Femur (tissue), 1 donor: ENCODE measurements at regions not wholly inside any gene's neighbourhood (a gene's known extent, or its start where the extent isn't known, plus 50 kb on each side); places are given as distances from the start of the nearest gene placed in this dataset.

ENCODE experiments used
- DNase-seq: peaks from one replicate; pipeline ENCODE4 v3.0.0-alpha.2; 2017

DNA sequence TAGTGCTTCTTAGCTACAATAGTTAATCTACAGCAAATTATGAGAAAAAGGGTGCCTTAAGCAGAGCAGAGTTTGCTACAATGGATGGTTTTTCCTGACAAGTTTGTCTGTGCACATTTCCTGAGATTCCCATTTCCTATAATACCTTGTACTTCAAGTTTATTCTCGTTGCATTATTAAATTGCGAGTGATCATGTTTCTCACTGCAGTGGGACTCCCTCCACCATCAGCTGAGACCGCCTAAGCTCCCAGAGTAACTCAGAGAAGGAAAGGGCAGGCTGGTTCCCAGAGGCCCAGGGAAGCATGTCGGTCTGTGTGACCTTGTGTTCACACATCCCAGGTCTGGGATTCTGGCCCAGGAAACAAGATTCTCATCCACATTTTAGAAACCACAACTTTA is 162.1 kb downstream of the ARL4C start:
- no peak for DNase-seq

DNA sequence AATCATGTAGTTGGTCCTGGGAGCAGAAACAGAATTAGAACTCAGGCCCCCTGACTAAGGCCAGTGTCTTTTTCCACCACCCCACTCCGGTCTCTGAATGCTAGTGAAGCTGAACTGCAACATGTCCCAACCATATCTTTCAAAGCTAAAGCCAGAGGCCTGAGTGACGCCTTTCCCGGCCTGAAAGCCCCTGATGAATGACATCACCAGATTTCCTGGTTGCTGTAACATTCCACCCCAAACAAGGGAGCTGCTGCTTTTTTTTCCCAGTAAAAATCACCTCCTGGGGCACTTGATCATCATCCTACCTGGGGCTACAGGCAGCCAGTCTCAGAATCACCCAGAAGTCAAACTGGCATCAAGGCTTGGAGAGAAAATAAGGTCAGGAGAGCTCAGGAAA is 162.7 kb downstream of the ARL4C start:
- DNase-seq: peak; percentile 52

DNA sequence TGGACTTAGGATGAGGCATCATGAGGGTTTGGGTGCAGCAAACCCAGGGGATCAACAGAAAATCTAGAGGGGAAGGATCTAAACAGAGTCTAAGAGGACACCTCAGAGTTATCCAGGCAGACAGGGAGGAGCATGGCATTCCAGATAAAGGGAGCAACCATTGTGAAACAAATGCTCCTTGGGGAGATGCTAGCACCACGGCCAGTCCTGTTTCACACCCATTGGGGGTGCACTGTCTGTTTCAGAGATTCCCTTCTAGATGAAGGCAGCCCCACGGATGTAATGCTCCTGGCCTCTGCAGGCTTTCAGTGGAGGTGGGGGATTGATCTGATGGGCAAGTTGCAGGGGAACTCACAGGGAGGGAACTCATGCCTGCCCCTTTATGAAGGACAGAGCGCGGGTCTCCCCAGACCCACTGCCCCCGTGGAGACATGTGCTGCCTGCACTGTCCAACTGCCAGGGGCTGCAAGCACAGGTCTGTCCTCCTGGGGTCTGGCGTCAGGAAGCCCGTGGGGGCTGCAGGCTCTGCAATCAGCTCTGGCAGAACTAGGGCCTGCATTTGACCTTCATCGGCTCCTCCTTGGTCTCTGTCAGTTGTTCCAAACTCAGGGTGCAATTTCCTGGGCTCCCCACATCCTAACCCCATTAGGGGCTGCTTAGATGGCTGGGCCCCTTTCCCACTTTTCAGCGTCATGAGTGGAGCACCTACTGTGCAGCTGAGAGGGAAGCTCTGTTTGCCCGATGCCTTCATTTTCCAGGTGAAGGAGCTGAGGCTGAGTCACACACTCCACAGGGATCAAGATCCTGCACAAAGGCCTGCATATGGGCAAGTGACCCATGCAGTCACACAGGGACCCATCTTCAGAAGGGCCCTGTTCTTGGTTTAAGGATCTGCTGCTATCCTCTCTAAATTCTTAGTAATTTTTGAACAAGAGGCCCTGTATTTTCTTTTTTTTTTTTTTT is 163.4 kb downstream of the ARL4C start:
- DNase-seq: no peak

DNA sequence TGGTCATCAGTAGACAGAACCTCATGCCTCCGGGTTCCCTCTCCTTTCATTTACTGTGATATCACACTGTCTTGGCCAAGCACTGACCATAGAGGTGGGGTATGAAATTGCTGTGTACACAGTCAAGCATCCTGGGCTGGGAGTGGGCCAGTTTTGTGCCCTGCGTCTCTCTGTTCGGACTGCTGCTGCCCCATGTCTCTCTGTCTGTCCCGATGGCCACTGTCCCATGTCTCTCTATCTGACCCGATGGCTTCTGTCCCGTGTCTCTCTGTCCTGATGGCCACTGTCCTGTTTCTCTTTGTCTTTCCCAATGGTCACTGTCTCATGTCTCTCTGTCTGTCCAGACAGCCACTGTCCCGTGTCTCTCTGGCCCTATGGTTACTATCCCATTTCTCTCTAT is 164.9 kb downstream of the ARL4C start:
- no peak for DNase-seq

DNA sequence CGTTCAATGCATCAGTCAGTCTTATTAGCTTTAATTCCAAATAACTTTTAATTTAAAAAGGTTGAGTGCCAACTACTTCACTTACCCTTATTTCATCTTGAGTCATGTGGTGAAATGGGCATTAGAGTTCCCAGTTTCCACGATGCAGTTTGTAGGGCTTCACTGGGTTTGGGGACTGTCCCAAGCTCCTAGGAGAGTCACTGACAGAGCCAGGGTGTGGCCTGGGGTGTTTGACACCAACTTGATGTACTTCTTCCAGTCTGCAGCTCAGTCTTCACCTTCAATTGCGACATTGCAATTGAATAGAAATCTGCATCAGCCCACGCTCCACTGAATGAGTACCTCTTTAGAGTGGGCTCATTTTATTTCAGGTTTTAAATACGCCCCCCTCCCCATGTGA is 165.3 kb downstream of the ARL4C start:
- no peak for DNase-seq

DNA sequence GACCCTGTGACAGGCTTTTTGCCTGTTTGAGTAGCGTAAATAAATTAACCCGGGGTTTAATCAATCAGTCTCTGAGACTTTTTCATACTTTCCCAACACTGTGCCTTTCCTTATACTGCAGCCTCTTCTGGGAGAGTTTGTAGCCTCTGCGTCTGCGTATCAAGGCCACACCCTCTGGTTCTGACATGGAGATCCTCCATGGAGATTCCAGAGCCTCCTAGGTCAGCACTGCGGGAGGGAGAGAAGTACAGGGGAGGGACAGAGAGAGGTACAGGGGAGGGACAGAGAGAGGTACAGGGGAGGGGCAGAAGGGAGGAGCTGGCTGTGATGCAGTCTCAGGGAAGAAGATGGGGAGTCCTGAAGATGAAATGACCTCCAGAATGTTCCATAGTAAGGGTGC is 166.0 kb downstream of the ARL4C start:
- no peak for DNase-seq

DNA sequence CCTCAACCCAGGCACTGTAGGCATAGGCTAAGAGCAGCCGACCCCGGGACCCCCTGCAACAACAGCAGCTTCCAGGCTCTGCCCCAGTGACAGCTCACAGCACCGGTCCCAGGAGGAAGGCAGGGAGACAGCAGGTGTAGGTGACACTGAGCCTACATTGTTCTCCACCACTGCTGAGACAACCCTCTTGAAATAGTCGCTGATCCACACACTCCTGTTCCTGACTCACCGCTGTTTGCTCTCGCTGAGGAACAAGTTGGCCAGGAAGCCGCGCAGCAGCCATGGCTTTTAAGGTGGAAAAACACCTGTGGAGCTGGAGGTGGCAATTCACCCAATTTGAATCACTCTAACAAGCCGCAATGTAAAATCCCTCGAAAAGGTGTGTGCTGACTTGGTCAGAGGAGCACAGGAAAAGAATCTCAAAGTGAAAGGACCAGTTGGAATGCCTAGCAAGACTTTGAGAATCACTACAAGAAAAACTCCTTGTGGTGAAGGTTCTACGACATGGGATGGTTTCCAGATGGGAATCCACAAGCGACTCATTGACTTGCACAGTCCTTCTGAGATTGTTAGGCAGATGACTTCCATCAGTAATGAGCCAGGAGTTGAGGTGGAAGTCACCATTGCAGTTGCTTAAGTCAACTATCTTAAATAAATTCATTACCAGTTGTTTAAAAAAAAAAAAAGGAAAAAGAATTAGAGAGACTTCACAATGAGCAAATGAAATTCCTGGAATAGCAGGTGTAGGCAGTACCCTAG is 167.5 kb downstream of the ARL4C start:
- no peak for DNase-seq

DNA sequence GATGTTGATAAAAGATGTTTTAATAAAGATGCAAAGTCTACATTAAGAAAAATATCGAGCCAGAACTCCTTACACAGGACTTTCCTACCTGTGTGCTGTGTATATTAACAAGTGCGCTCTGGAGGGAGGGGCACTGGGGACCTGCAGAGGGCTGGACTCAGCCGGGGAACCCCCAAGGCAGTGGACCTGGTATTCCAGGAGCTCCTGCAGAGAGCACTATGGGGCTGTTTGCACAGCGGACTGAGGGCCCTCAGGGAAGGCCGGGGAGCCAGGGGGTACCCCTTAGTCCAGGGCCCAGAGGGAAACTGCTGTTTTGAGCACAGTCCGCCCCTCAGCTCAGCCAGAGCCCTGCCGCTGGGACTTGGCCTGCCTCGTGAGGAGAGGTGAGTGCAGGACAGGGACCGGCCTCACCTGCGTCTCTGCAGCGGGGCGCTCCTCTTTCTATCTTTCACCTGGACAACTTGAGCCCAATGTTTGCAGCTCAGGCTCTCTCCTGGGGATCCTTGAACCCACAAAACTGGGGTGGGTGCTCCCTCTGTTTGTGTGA is 168.4 kb downstream of the ARL4C start:
- DNase-seq: no peak

DNA sequence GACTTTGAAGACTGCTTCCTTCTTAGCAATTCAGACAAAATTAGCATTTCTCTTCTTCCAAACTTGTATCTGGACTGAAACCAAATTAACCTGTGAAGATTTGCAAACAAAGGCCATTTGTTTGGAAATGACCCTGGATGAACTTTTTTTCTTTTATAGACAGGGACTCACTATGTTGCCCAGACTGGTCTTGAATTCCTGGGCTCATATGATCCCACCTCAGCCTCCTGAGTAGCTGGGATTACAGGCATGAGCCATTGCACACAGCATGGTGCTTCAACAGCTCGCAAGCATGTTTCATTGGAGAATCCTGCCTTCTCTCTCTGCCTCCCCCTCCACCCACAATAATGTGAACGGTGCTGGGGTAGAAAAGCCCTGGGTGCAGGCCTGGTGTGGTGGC is 170.2 kb downstream of the ARL4C start:
- DNase-seq: no peak

DNA sequence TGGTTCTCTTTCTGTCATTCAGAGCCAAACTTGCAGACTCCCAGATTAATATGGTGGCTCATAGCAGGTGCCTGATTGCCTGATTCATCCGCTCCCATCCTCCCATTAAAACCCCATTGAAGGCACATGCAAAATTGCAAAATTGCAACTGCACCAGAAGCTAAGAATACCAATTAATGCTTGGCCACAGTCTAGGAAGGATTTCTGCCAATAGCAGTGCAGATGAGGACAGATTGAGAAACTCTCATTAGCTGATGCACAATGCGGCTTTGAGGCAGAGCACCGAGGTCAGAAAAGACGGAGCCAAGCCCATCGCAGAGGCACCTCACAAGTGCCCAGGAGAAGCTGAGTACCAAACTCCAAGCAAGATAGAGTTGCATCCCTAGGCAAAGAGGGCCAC is 172.8 kb downstream of the ARL4C start:
- DNase-seq: no peak

DNA sequence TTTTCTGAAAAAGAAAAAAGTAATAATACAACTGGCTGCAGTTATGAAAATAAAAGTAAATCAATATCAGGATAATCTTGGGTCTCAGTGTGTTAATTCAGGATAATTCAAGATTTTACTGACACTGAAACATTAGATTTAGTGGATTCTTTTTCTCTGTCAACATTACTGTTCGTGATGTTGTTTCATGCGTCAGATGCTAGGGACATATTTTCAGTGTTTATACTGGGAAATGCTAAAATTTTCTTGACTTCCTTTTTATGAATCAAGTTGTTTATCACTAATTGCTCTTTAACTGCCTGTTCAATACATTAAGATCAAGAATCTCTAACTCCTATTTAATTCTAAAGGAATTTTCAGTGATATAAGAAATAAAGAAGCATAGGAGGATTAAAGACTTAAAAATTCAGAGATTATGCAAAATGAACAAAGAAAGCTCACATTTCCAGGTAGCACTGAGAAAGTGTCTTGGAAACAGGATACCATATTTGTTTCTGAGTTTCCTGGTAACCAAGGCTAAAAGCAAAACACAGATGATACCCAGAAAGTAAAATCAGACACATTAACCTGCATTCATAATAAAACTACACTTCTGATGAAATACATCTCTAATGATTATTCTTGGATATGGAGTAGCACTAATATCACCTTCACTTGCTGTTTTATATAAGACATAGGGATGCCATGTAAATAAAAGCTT is 174.0 kb downstream of the ARL4C start:
- no peak for DNase-seq

DNA sequence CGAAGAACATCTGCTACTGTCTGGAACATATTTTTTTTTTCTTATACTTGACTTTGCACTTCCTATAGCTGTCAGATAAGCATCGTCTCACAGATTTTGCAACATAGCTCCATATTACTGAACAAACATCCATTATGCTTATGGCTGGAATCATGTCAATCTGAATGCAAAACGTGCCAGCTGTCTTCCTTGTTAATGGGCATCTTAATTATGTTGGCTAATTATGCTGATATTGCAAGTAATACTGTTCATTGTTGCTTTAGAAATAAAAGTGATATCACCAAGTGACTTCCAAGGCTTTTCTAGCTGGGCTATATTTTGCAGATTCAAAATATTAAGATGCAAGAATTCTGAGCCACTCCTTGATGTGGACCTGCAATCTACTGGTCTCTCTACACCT is 176.8 kb downstream of the ARL4C start:
- DNase-seq: no peak

DNA sequence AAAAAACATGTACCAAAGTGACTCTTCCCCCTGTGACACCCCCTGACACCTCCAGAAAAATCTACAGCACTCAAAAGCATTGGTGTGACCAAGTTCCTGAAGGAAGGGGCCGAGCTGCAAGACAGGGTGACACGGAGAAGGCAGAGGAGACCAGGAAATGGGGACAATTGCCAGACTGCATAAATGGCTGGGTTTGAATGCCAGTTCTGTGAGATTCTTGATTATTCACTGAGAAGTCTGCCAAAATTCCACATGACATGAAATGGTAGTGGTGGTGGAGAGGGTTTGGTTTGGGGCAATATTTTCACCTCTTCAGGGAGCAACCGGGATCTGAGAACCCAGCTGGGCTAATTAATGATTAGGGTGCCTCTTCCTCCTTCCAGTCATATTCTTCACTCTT is 178.5 kb downstream of the ARL4C start:
- DNase-seq: no peak

DNA sequence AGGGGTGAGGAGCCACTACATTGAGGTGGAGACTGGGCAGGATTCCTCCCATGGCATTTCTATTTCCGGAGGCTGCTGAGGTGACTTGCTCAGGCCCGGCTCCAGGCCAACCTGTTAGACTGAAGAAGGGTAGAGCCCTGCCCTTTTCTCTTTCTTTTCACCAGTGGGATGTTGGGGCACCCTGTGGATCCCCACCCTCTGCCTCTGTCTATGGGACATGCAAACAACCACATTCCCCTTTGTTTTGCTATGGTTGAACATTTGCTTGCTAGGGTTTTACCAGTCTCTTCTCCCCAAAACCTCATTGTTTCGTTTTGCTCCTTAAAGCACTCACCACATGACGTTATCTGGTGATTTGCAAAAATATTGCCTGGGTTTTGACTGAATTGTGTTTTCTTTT is 183.3 kb downstream of the ARL4C start:
- DNase-seq: no peak

DNA sequence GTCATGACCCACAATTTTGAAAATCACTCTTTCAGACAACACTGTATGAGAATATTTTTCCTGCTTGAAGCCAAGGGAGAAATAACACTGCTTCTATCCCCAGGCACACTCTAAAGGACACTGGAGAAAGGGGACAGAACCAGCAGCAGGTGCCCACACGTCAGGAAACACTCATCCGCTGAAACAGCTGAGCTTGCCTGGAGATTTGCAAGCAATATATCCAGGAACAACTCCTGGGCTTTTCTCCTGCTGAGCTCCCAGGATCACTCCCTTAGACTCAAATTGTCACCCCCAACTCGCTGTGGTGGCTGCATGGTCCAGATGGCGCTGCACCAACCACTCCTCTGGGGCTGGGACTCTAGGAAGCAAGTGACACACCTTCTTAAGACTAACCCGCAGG is 186.7 kb downstream of the ARL4C start:
- DNase-seq: no peak

DNA sequence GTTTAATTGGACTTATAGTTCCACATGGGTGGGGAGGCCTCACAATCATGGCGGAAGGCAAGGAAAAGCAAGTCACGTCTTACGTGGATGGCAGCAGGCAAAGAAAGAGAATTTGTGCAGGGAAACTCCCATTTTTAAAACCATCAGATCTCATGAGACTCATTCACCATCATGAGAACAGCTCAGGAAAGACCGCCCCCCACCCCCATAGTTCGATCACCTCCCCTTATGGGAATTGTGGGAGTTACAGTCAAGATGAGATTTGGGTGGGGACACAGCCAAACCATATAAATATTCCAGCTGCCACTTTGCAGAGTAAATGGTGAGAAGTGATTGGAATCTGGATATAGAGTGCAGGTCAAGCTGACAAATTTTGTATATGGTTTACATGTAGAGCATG is 187.4 kb downstream of the ARL4C start:
- DNase-seq: no peak

DNA sequence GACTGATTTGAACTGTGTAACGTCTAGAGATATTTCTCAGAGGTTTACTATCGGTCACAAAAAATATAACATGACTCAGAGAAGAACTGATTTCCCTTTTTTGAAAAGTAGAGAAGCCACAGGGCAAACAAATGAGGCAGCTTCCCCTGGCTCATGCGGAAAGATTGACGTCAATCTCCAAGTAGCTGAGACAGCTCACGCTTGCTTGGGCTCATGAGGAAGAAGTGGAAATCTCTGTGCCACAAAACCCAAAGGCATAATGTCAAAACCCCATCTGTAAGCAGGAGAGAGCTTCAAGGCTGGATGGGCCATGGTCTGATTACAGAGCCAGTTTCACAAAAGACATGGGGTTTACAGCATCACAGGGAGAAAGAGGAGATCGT is 188.1 kb downstream of the ARL4C start:
- no peak for DNase-seq

DNA sequence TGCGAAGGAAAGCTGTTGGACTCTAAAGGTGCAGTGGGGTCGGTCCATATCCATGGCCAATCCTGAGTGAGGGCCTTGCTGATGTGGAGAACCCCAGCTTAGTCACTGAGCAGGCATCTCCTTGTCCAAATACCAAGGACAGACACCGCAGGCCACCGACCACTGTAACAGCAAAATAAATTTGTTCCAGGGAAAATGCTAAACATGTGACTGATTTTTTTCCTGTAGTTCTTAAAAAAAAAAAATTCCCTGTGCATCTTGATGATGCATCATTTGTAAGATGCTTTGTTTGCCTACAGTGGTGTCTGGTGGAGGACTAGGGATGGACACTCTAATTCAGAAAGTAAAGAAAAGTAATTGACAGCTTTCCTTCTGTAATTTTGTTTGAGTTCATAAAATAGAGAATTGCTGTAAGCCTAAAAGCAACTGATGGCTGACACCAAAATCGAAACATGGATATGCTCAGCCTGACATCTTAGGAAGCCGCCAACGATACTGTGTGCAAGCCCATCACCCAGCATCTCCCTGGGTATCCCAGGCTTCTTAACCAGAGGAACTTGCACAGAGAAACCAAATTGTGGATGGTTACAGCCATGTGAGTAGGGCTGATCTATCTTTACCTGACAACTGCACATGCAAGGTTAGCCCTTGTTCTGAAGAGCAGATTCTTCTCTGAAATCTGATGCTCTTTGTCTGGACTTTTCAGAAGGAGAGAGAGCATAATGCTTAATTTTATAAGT is 188.6 kb downstream of the ARL4C start:
- no peak for DNase-seq

DNA sequence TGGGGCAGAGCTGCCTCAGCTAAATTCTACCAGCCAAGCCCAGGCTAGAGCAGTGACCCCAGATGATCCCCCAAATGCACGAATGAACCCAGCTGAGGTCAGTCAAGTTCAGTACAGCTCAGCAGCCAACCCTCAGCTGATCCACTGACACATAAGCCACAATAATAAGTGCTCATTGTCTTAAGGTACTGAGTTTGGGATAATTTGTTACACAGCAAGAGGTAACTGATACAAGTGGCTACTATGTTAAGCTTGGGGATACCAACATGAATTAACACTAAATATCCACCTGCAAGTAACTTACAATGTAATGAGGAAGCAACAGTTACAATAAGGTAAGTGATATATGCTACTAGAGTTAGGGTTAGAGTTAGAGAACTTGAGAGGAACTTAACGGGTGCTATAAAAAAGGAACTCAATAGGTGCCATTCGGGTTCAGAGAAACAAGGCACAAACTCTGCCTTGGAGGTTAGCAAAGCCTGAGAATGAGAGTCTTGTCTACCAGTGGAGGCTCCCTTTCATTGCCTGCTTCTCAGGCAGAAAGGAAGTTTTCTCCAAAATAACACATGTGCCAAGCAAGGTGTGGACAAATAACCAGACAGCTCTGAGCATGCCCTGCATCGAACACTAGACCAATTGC is 189.4 kb downstream of the ARL4C start:
- DNase-seq: no peak

DNA sequence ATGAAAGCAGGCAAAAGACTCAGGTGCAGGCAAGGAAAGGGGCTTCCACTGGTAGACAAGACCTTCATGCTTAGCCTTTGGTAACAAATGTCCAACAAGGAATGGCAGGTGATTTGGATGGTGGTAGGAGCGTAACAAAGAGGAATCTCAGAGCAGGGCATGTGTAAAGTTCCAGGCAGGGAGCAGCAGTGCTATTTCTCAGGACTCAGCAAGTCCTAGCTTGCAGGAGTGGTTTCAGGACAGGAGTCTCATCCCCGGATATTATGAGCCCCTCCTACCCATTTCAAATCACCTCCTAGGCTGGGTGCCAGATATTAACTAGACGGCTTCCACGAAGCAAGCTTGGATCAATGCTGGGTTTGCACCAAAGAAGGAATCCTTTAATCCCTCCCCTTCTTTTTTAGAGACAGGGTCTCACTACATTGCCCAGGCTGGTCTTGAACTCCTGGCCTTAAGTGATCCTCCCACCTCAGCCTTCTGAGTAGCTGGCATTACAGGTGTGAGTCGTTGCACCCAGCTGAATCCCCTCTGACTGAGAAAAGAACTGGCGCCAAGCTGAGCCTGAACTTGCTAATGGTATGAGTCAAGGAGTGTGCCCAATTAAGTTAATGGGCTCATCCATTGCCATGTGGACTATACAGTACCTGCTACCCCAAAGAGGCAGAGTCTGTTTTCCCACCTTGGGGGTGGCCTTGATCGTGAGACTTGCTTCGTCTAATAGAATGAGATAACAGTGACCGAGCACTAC is 190.3 kb downstream of the ARL4C start:
- DNase-seq: no peak

DNA sequence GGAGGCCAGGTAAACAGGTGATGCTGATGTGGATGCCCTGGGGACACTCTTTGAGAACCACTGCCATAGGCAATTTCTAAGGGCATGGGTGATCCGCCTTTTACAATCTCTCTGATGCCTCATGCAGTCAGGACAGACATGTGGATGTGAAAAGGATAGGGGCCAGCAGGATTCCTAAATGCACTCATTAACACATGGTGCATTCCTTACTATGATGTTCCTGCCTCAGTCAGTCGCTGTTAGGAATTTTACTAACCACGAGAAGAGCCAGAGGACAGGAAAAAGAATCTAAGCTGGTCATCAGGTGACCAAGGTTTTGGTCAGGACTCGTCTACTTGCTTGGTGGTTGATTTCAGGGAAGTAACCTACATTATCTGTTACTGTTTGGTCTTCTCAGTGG is 191.0 kb downstream of the ARL4C start:
- DNase-seq: no peak
